ENCODE measurements at regions not wholly inside any gene's neighbourhood (a gene's known extent, or its start where the extent isn't known, plus 50 kb on each side); places are given as distances from the start of the nearest gene placed in this dataset.
A peak's percentile ranks its signal among the peaks of the same experiment; 100 is the strongest.

- Mint-ChIP-seq H3K9me3 (no peaks in the 10 kb centered on the region), H3K27ac (peak overlapping the region; percentile 68 to 86), H3K4me1 (peaks cover 61 to 87% (median 81%) of the 10 kb centered on the region in 3 donors), H3K4me3 (peak overlapping the region in 1 of 3 donors; percentile 18), H3K36me3 (peaks cover 51% of the 10 kb centered on the region), H3K27me3 (no peaks in the 10 kb centered on the region)
- Histone ChIP-seq H3K4me3 (ENCODE audit: control insufficient read depth in 1 of 2, extremely low read depth in 1 of 2, low read length in 1 of 2) (no peak overlapping the region), H3K9me3 (no peaks in the 10 kb centered on the region), H3K27me3 (replicated peaks in 1 of 2; ENCODE audit: control insufficient read depth in 2 of 2, extremely low read depth in 1 of 2, insufficient read depth in 2 of 2, low read length in 1 of 2) (no peaks in the 10 kb centered on the region), H3K4me1 (ENCODE audit: control insufficient read depth in 1 of 2, extremely low read depth in 1 of 2, insufficient read depth in 2 of 2, low read length in 2 of 2) (peaks cover 0 to 52% of the 10 kb centered on the region in 2 experiments), H3K27ac (ENCODE audit: low read length) (peak overlapping the region; percentile 63), H3K36me3 (ENCODE audit: control insufficient read depth in 2 of 2, extremely low read depth in 1 of 2, insufficient read depth in 1 of 2, low read length in 1 of 2) (peaks cover 0 to 33% of the 10 kb centered on the region in 2 donors)
- CTCF ChIA-PET, result interaction anchor here (1.0 to 1.7 kb wide), 8 partner anchors 8 to 520 kb away, joined by 3 to 8 read pairs (median 4); no protein-coding TSS in a partner anchor
- DNase-seq, result peak in 1 of 35 experiments; percentile 59
- ATAC-seq (replicated peaks in 1 of 4), result peak in 1 of 4 experiments; percentile 16
- 35% methylated on average over 4 of the region's 8 CpGs for WGBS (ENCODE audit: insufficient coverage)
- POLR2A ChIA-PET, result interaction anchor here (0.7 to 1.5 kb wide), 5 partner anchors 11 to 114 kb away, joined by 3 to 8 read pairs (median 3); no protein-coding TSS in a partner anchor
Observed at GRCh38 chr7:130903358-130903974, 169.5 kb upstream of the KLF14 start.

GRCh38 chr7:130904031-130904757, 170.2 kb upstream of the KLF14 start:
- peaks cover 51% of the 10 kb centered on the region for H3K36me3 Mint-ChIP-seq
- no peaks in the 10 kb centered on the region for H3K9me3 Mint-ChIP-seq
- H3K4me1 Mint-ChIP-seq, result peaks cover 69 to 87% (median 81%) of the 10 kb centered on the region in 3 donors
- no peak overlapping the region for H3K4me3 ChIP-seq (ENCODE audit: control insufficient read depth in 1 of 2, extremely low read depth in 1 of 2, low read length in 1 of 2)
- peaks cover 0 to 54% of the 10 kb centered on the region in 2 experiments for H3K4me1 ChIP-seq (ENCODE audit: control insufficient read depth in 1 of 2, extremely low read depth in 1 of 2, insufficient read depth in 2 of 2, low read length in 2 of 2)
- peaks cover 0 to 29% of the 10 kb centered on the region in 2 donors for H3K36me3 ChIP-seq (ENCODE audit: control insufficient read depth in 2 of 2, extremely low read depth in 1 of 2, insufficient read depth in 1 of 2, low read length in 1 of 2)
- no peaks in the 10 kb centered on the region for H3K9me3 ChIP-seq
- peak overlapping the region; percentile 68 to 86 for H3K27ac Mint-ChIP-seq
- WGBS (ENCODE audit: insufficient coverage), result 82% methylated on average over 7 of the region's 9 CpGs
- H3K27ac ChIP-seq (ENCODE audit: low read length), result peak overlapping the region; percentile 63
- CTCF ChIA-PET, result interaction anchor here (0.6 to 1.7 kb wide), 11 partner anchors 9 to 487 kb away, joined by 3 to 9 read pairs (median 4); no protein-coding TSS in a partner anchor
- H3K27me3 Mint-ChIP-seq, result no peaks in the 10 kb centered on the region
- POLR2A ChIA-PET, result interaction anchor here (0.6 to 1.5 kb wide), 9 partner anchors 11 to 113 kb away, joined by 3 to 8 read pairs (median 3); no protein-coding TSS in a partner anchor
- no peaks in the 10 kb centered on the region for H3K27me3 ChIP-seq (replicated peaks in 1 of 2; ENCODE audit: control insufficient read depth in 2 of 2, extremely low read depth in 1 of 2, insufficient read depth in 2 of 2, low read length in 1 of 2)
- peak in 1 of 4 experiments; percentile 36 for ATAC-seq (replicated peaks in 1 of 4)
- no peak for DNase-seq
- peak overlapping the region in 2 of 3 donors; percentile 9 to 18 for H3K4me3 Mint-ChIP-seq

- Mint-ChIP-seq H3K27me3 (no peaks in the 10 kb centered on the region), H3K36me3 (peaks cover 51% of the 10 kb centered on the region), H3K9me3 (no peaks in the 10 kb centered on the region), H3K4me3 (no peak overlapping the region), H3K4me1 (peaks cover 70 to 87% (median 81%) of the 10 kb centered on the region in 3 donors), H3K27ac (no peak overlapping the region)
- DNase-seq (no peak), ATAC-seq (replicated peaks in 1 of 4) (no peak)
- Histone ChIP-seq H3K36me3 (ENCODE audit: control insufficient read depth in 2 of 2, extremely low read depth in 1 of 2, insufficient read depth in 1 of 2, low read length in 1 of 2) (peaks cover 0 to 30% of the 10 kb centered on the region in 2 donors), H3K27ac (ENCODE audit: low read length) (no peak overlapping the region), H3K4me3 (ENCODE audit: control insufficient read depth in 1 of 2, extremely low read depth in 1 of 2, low read length in 1 of 2) (no peak overlapping the region), H3K9me3 (no peaks in the 10 kb centered on the region), H3K4me1 (ENCODE audit: control insufficient read depth in 1 of 2, extremely low read depth in 1 of 2, insufficient read depth in 2 of 2, low read length in 2 of 2) (peaks cover 0 to 58% of the 10 kb centered on the region in 2 experiments), H3K27me3 (replicated peaks in 1 of 2; ENCODE audit: control insufficient read depth in 2 of 2, extremely low read depth in 1 of 2, insufficient read depth in 2 of 2, low read length in 1 of 2) (no peaks in the 10 kb centered on the region)
- ChIA-PET CTCF (interaction anchor here (0.5 to 1.7 kb wide), 10 partner anchors 10 to 486 kb away, joined by 3 to 9 read pairs (median 4); no protein-coding TSS in a partner anchor), POLR2A (interaction anchor here (0.6 to 1.5 kb wide), 8 partner anchors 10 to 193 kb away, joined by 3 to 8 read pairs (median 3); no protein-coding TSS in a partner anchor)
- WGBS (ENCODE audit: insufficient coverage), result 87% methylated on average over 4 of the region's 5 CpGs
Observed at GRCh38 chr7:130904792-130905191, 170.8 kb upstream of the KLF14 start.

GRCh38 chr7:130906575-130906974, 172.6 kb upstream of the KLF14 start:
- H3K4me1 Mint-ChIP-seq, result peaks cover 72 to 87% (median 83%) of the 10 kb centered on the region in 3 donors
- no peaks in the 10 kb centered on the region for H3K9me3 ChIP-seq
- ATAC-seq (replicated peaks in 1 of 4), result no peak
- no peaks in the 10 kb centered on the region for H3K27me3 ChIP-seq (replicated peaks in 1 of 2; ENCODE audit: control insufficient read depth in 2 of 2, extremely low read depth in 1 of 2, insufficient read depth in 2 of 2, low read length in 1 of 2)
- peak overlapping the region; percentile 22 to 49 for H3K27ac Mint-ChIP-seq
- H3K4me3 Mint-ChIP-seq, result no peak overlapping the region
- no peak overlapping the region for H3K4me3 ChIP-seq (ENCODE audit: control insufficient read depth in 1 of 2, extremely low read depth in 1 of 2, low read length in 1 of 2)
- H3K27me3 Mint-ChIP-seq, result no peaks in the 10 kb centered on the region
- H3K9me3 Mint-ChIP-seq, result no peaks in the 10 kb centered on the region
- CTCF ChIA-PET, result interaction anchor here in 1 of 2 donors (0.6 kb wide), 1 partner anchor 58 kb away, joined by 3 read pairs; no protein-coding TSS in a partner anchor
- peaks cover 0 to 18% of the 10 kb centered on the region in 2 donors for H3K36me3 ChIP-seq (ENCODE audit: control insufficient read depth in 2 of 2, extremely low read depth in 1 of 2, insufficient read depth in 1 of 2, low read length in 1 of 2)
- no peak for DNase-seq
- POLR2A ChIA-PET, result interaction anchor here in 1 of 2 donors (0.6 kb wide), 2 partner anchors 67 to 100 kb away, joined by 6 to 7 read pairs; no protein-coding TSS in a partner anchor
- WGBS (ENCODE audit: insufficient coverage), result no CpG with 5 or more reads among the region's 1 CpG
- H3K27ac ChIP-seq (ENCODE audit: low read length), result no peak overlapping the region
- peaks cover 48% of the 10 kb centered on the region for H3K36me3 Mint-ChIP-seq
- peaks cover 4 to 50% of the 10 kb centered on the region in 2 experiments for H3K4me1 ChIP-seq (ENCODE audit: control insufficient read depth in 1 of 2, extremely low read depth in 1 of 2, insufficient read depth in 2 of 2, low read length in 2 of 2)

- Mint-ChIP-seq H3K4me3 (no peak overlapping the region), H3K27ac (peak overlapping the region in 1 of 2 donors; percentile 60)
- H3K4me1 ChIP-seq (ENCODE audit: control insufficient read depth in 1 of 2, extremely low read depth in 1 of 2, insufficient read depth in 2 of 2, low read length in 2 of 2), result peaks cover 13 to 49% of the 10 kb centered on the region in 2 experiments
Observed at GRCh38 chr7:130907439-130907838, 173.4 kb upstream of the KLF14 start.

More at GRCh38 chr7:130907439-130907838, 173.4 kb upstream of the KLF14 start:
- no CpG with 5 or more reads among the region's 4 CpGs for WGBS (ENCODE audit: insufficient coverage)
- H3K9me3 ChIP-seq, result no peaks in the 10 kb centered on the region
- Mint-ChIP-seq H3K4me1 (peaks cover 73 to 87% (median 84%) of the 10 kb centered on the region in 3 donors), H3K36me3 (peaks cover 49% of the 10 kb centered on the region), H3K9me3 (no peaks in the 10 kb centered on the region), H3K27me3 (no peaks in the 10 kb centered on the region)
- H3K36me3 ChIP-seq (ENCODE audit: control insufficient read depth in 2 of 2, extremely low read depth in 1 of 2, insufficient read depth in 1 of 2, low read length in 1 of 2), result peaks cover 0 to 18% of the 10 kb centered on the region in 2 donors
- CTCF ChIA-PET, result interaction anchor here (0.6 to 1.6 kb wide), 3 partner anchors 10 to 95 kb away, joined by 3 to 7 read pairs (median 4); no protein-coding TSS in a partner anchor
- no peak overlapping the region for H3K27ac ChIP-seq (ENCODE audit: low read length)
- DNase-seq, result no peak
- POLR2A ChIA-PET, result interaction anchor here (0.6 to 0.7 kb wide), 3 partner anchors 32 to 39 kb away, joined by 3 to 7 read pairs (median 4); no protein-coding TSS in a partner anchor
- H3K4me3 ChIP-seq (ENCODE audit: control insufficient read depth in 1 of 2, extremely low read depth in 1 of 2, low read length in 1 of 2), result no peak overlapping the region
- no peak for ATAC-seq (replicated peaks in 1 of 4)
- no peaks in the 10 kb centered on the region for H3K27me3 ChIP-seq (replicated peaks in 1 of 2; ENCODE audit: control insufficient read depth in 2 of 2, extremely low read depth in 1 of 2, insufficient read depth in 2 of 2, low read length in 1 of 2)

All from T-cell (primary cell).